ENCODE measurements at regions not wholly inside any gene's neighbourhood (a gene's known extent, or its start where the extent isn't known, plus 50 kb on each side); places are given as distances from the start of the nearest gene placed in this dataset.

- DNase-seq = no peak
These were observed 681.2 kb downstream of the EPHA4 start for GRCh38 chr2:220890931-220891330.

GRCh38 chr2:220891405-220891804, 680.7 kb downstream of the EPHA4 start:
- DNase-seq = no peak

DNA sequence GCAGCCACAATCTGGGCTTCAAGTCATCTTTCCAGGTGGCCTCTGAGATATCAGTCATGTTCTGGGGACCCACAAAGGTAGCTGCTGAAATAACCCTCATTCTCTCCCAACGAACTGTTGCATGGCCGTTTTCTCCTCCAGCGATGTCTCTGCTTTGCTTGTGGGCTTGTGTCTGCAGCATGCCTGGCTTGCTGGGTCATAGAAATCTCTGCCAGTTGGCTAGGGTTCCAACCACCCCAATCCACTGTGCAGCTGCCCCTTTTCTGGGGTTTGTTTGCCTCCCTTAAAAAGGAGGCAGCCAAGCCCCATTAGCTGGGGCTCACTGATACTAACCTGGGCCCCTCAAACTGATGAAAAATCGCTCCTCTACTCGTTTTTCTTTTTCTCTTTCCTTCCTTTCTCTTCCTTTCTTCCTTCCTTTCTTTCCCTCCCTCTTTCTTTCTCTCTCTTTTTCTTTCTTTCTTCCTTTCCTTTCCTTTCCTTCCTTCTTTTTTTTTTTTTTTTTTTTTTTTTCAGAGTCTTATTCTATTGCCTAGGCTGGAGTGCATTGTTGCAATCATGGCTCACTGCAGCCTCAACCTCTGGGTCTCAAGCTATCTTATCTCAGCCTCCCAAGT, 680.0 kb downstream of the EPHA4 start:
- no peak for DNase-seq

- DNase-seq = no peak
These were observed 678.7 kb downstream of the EPHA4 start for GRCh38 chr2:220893411-220893810.

DNA sequence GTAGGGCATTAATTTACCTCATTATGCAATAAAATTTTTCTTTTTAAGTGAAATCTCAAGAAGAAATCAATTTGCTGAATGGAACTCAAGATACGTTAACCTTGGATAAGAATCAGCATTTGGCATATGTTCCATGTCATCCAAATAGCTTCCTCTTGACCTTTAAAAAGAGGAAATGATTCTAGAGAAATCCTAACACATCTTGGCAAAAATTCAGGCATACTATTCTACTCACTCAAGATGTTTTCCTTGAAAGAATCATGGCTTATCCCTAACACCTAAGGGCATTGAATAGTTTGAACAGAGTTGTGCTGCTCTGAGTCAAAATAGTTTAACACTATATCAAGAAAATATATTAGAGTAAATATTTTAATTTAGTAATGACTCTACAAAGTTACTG, 678.0 kb downstream of the EPHA4 start:
- DNase-seq = no peak

GRCh38 chr2:220899492-220899891, 672.6 kb downstream of the EPHA4 start:
- DNase-seq = no peak

DNA sequence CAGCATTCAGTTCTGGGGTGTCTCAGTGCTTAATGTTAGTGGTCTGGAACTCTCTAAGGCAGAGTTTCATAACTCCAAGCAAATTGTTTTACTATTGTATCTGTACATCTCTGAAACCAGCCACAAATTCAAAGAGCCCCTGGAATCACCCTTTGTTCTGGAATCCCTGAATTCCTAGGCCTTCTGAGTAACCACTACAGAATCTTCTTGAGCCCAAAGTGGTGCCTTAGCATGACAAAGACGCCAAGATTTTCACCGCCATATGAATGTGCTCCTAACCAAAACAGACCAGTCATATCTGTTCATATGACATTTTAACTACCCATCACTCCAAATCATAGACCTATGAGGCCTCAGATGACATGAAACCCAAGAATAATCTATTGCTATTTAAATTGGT, 668.1 kb downstream of the EPHA4 start:
- DNase-seq = no peak

DNA sequence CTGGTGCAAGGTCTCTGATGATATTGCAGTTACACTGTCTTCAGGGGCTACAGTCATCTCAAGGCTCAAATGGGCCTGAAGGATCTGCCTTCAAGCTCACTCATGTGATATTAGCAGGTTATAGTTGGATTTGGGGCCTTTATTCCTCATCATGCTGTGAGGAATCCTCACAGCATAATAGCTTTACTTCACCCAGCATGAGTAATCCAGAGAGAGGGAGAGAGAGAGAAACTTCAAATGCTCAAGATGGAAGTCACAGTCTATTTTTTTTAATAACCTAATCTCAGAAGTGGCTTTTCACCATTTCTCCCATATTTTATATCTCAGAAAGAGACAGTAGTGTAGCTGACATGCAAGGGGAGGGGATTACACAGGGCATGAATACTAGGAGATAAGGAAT, 658.7 kb downstream of the EPHA4 start:
- no peak for DNase-seq

DNA sequence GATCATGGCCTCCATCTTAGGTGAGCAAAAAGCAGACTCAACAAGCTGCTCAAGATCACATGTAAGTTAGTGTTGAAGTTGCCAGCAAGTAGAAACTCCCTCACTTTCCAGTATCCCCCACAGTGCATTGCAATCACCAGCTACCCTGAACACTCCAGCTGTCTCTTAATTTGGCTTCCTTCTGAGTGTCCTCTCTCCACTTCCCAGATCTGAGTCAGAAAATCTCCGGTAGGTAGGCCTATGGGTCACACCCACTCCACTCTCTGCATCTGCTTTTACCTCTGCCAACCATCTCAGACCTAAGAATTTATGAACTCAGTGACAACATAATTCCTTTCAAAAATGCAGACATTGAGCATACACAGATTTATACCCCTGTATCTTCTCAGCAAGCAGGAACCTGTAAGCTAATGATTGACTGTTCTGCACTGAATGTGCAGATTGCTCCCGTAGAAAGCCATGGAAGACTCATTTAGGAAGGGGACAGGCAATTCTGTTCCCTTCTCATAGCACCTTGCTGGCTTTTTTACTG, 656.9 kb downstream of the EPHA4 start:
- DNase-seq = no peak

- DNase-seq = no peak
These were observed 655.2 kb downstream of the EPHA4 start for GRCh38 chr2:220916931-220917330.

DNA sequence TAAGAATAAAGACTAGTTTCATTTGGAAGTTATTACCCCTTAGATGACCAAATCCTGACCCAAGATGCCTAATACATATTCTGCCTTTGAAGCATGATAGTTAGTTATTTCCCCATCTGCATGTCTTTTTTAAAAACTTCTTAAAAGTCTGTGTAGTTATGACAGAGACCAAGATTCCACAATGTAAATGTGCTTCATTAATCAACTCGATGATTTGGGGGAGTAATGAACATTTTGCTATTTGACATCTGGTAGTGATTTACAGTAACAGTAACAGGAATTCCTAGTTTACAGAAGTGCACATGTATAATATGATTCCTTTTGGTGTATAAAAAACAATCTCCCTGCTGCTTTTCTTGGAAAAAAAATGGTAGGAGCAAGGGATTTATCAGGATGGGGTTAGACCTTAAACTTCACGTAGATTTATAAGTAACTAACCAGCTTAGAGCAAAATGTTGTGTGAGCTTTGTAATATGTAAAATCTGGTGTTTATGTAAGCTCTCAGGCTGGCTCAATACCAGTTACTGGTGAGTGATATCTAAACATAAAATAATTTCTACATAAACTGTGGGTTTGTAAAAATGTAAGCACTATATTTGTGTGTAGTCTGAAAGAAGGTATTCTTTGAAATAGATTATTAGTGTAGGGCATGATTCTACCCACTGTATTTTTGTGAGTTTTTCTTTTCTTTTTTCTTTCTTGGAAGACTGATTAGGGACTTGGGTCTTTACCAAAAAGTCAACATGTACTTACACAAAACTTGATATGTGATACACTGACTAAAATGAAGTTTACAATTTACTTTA, 641.6 kb downstream of the EPHA4 start:
- no peak for DNase-seq

- DNase-seq = no peak
These were observed 640.6 kb downstream of the EPHA4 start for GRCh38 chr2:220931491-220931890.

DNA sequence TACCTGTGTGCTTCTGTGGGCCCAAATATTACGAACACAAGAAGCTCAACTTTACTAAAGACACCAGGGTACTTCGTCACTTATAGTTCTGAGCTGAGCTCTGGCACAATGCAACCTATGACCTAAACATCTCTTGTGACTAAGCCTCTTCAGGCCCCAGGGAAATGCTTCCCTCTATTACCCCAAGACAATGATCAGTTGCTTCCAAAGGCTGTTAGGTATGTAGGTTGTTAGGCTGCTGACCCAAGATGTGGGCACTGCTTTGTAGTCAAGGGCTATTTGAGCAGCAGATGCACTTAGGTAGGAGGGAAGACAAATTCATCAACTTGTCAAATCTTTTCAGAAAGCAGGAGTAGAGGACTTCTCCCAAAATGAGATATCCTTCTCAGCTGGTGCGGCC, 640.1 kb downstream of the EPHA4 start:
- no peak for DNase-seq

- DNase-seq = no peak
These were observed 636.2 kb downstream of the EPHA4 start for GRCh38 chr2:220935789-220936321.

GRCh38 chr2:220936641-220937197, 635.4 kb downstream of the EPHA4 start:
- no peak for DNase-seq

- DNase-seq = no peak
These were observed 634.9 kb downstream of the EPHA4 start for GRCh38 chr2:220937245-220937644.

- no peak for DNase-seq
These were observed 631.5 kb downstream of the EPHA4 start for GRCh38 chr2:220940646-220941045.

DNA sequence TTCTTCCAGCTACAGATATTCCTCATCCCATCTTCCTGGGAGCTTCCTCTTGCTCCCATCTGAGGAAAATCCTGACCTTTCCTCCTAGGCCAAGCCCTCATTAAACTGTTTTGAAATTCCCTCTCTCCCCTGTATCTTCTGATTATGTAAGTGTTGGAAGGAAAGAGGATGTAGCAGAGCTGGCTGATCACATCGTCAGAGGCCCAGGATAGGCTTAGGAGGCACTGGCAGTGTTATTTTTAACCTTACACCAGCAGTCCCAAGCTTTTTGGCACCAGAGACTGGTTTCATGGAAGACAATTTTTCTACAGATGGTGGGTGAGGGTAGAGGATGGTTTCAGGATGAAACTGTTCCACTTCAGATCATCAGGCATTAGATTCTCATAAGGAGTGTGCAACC, 630.4 kb downstream of the EPHA4 start:
- DNase-seq = no peak

DNA sequence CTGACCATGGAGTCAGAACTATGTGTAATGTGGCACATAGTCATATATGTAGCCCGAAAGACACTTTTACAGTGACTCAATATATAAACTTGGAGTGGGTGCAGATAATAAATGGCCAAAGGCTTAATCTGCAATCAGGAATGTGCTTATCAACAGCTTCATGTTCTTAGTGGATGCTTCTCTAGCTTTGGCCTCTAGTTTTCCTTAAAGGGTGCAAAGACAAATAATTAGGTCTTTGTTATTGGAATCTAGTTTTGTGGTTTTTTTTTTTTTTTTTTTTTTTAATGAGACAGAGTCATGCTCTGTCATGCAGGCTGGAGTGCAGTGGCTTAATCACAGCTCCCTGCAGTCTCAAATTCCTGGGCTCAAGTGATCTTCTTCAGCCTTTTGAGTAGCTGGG, 625.6 kb downstream of the EPHA4 start:
- no peak for DNase-seq

DNA sequence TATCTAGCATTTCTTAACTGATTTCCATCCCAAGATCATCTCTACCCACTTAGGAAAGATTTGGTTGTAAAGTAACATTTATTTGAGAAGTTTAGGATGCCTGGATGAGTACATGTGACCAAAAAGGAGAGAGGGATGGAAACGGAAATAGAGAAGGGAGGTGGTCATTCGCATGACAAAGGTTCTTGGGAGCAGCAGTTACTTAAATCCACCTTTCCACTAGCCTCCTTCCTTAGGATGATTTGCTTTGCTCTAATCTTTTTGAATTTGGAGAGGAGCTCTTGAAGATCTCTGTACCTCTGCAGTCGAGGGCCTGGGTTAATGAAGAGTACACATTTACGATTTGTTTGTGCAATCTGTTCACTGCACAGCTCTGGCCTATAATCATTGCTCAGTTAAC, 623.5 kb downstream of the EPHA4 start:
- no peak for DNase-seq

- no peak for DNase-seq
These were observed 622.6 kb downstream of the EPHA4 start for GRCh38 chr2:220949466-220949865.

GRCh38 chr2:220955776-220956175, 616.3 kb downstream of the EPHA4 start:
- DNase-seq = no peak

DNA sequence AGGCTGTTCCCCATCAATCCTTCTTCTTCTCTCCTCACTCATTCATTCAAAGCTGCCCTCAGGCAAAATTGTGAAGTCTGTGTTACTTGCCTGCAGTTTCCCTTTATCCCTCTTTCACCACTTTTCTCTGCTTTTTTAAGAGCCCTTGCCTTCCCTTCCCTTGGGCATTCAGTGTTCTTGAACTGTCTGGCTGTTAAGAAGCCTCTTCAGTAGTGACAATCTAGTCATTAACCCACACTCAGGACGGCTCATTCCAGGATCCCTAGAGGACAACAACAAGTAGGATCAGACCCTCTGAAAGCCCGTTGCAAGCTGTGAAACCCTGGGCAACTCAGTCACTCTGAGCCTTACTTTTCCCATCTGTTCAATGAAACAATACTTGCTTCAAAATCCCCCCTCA, 615.7 kb downstream of the EPHA4 start:
- DNase-seq = no peak

DNA sequence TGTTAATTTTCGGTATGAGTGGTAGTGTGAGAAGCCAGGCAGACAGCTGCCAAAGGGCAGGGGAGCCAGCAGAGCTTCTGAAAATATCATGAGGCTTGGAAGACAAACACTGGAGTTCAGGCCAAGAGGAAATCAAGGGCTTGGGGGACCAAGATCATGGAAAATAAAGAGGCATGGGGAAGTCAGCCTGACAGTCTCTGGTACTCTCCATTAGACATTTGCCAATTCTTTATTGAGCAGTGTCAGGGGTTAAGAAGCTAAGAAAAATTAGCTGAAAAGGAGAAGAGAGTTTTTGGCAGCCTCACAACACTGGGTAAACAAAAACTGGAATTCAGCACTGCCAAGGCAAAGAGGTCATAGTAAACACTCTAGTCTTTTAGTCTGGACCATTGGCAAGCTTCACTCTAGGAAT, 612.7 kb downstream of the EPHA4 start:
- DNase-seq = no peak

Data from CD4-positive, alpha-beta T cell treated with Interleukin-12 subunit alpha and Interleukin-12 subunit beta, for 1 hour (primary cell).